ENCODE measurements at regions not wholly inside any gene's neighbourhood (a gene's known extent, or its start where the extent isn't known, plus 50 kb on each side); places are given as distances from the start of the nearest gene placed in this dataset.
"Not testable (repeated sequence)": the region's sequence is repeated elsewhere in the genome, so short reads cannot be mapped to it uniquely, and the experiment has no call there.

- Histone ChIP-seq H3K36me3 (ENCODE audit: control insufficient read depth in 1 of 2, insufficient read depth in 2 of 2, low read length in 2 of 2) (no peaks in the 10 kb centered on the region), H3K9ac (ENCODE audit: low read depth in 1 of 2, low read length in 2 of 2) (no peak overlapping the region), H3K4me3 (ENCODE audit: low read depth in 1 of 2, low read length in 2 of 2) (no peak overlapping the region), H3K27ac (ENCODE audit: low read depth, low read length) (no peak overlapping the region), H3K4me1 (ENCODE audit: control insufficient read depth in 1 of 2, insufficient read depth in 2 of 2, low read length in 2 of 2) (no peaks in the 10 kb centered on the region), H3K27me3 (ENCODE audit: control insufficient read depth in 1 of 2, insufficient read depth in 2 of 2, low read length in 2 of 2) (no peaks in the 10 kb centered on the region), H3K9me3 (ENCODE audit: control insufficient read depth in 1 of 2, low read length in 2 of 2) (no peaks in the 10 kb centered on the region)
Observed at GRCh38 chr13:76297331-76297730, 588.9 kb downstream of the KCTD12 start.

GRCh38 chr13:76296751-76297150 lies 589.5 kb downstream of the KCTD12 start:
- Histone ChIP-seq H3K4me3 (ENCODE audit: low read depth in 1 of 2, low read length in 2 of 2) (no peak overlapping the region), H3K27ac (ENCODE audit: low read depth, low read length) (no peak overlapping the region), H3K9me3 (ENCODE audit: control insufficient read depth in 1 of 2, low read length in 2 of 2) (no peaks in the 10 kb centered on the region), H3K9ac (ENCODE audit: low read depth in 1 of 2, low read length in 2 of 2) (no peak overlapping the region), H3K36me3 (ENCODE audit: control insufficient read depth in 1 of 2, insufficient read depth in 2 of 2, low read length in 2 of 2) (no peaks in the 10 kb centered on the region), H3K27me3 (ENCODE audit: control insufficient read depth in 1 of 2, insufficient read depth in 2 of 2, low read length in 2 of 2) (no peaks in the 10 kb centered on the region), H3K4me1 (ENCODE audit: control insufficient read depth in 1 of 2, insufficient read depth in 2 of 2, low read length in 2 of 2) (no peaks in the 10 kb centered on the region)

GRCh38 chr13:76295020-76295419 lies 591.2 kb downstream of the KCTD12 start:
- not testable (repeated sequence) for H3K9me3 ChIP-seq (ENCODE audit: control insufficient read depth in 1 of 2, low read length in 2 of 2); H3K27me3 ChIP-seq (ENCODE audit: control insufficient read depth in 1 of 2, insufficient read depth in 2 of 2, low read length in 2 of 2); H3K36me3 ChIP-seq (ENCODE audit: control insufficient read depth in 1 of 2, insufficient read depth in 2 of 2, low read length in 2 of 2); H3K27ac ChIP-seq (ENCODE audit: low read depth, low read length); H3K4me3 ChIP-seq (ENCODE audit: low read depth in 1 of 2, low read length in 2 of 2); H3K9ac ChIP-seq (ENCODE audit: low read depth in 1 of 2, low read length in 2 of 2); H3K4me1 ChIP-seq (ENCODE audit: control insufficient read depth in 1 of 2, insufficient read depth in 2 of 2, low read length in 2 of 2)

- Histone ChIP-seq H3K27ac (ENCODE audit: low read depth, low read length) (no peak overlapping the region), H3K27me3 (ENCODE audit: control insufficient read depth in 1 of 2, insufficient read depth in 2 of 2, low read length in 2 of 2) (no peaks in the 10 kb centered on the region), H3K4me1 (ENCODE audit: control insufficient read depth in 1 of 2, insufficient read depth in 2 of 2, low read length in 2 of 2) (no peaks in the 10 kb centered on the region), H3K9me3 (ENCODE audit: control insufficient read depth in 1 of 2, low read length in 2 of 2) (no peaks in the 10 kb centered on the region), H3K36me3 (ENCODE audit: control insufficient read depth in 1 of 2, insufficient read depth in 2 of 2, low read length in 2 of 2) (no peaks in the 10 kb centered on the region), H3K4me3 (ENCODE audit: low read depth in 1 of 2, low read length in 2 of 2) (no peak overlapping the region), H3K9ac (ENCODE audit: low read depth in 1 of 2, low read length in 2 of 2) (no peak overlapping the region)
Observed at GRCh38 chr13:76293751-76294150, 592.5 kb downstream of the KCTD12 start.

- H3K4me1 ChIP-seq (ENCODE audit: control insufficient read depth in 1 of 2, insufficient read depth in 2 of 2, low read length in 2 of 2): no peaks in the 10 kb centered on the region
- H3K27ac ChIP-seq (ENCODE audit: low read depth, low read length): no peak overlapping the region
- no peak overlapping the region for H3K4me3 ChIP-seq (ENCODE audit: low read depth in 1 of 2, low read length in 2 of 2)
- H3K36me3 ChIP-seq (ENCODE audit: control insufficient read depth in 1 of 2, insufficient read depth in 2 of 2, low read length in 2 of 2): no peaks in the 10 kb centered on the region
- H3K9me3 ChIP-seq (ENCODE audit: control insufficient read depth in 1 of 2, low read length in 2 of 2): no peaks in the 10 kb centered on the region
- H3K27me3 ChIP-seq (ENCODE audit: control insufficient read depth in 1 of 2, insufficient read depth in 2 of 2, low read length in 2 of 2): no peaks in the 10 kb centered on the region
- no peak overlapping the region for H3K9ac ChIP-seq (ENCODE audit: low read depth in 1 of 2, low read length in 2 of 2)
Observed at GRCh38 chr13:76293346-76293745, 592.9 kb downstream of the KCTD12 start.

- Histone ChIP-seq H3K27me3 (ENCODE audit: control insufficient read depth in 1 of 2, insufficient read depth in 2 of 2, low read length in 2 of 2) (no peaks in the 10 kb centered on the region), H3K4me1 (ENCODE audit: control insufficient read depth in 1 of 2, insufficient read depth in 2 of 2, low read length in 2 of 2) (no peaks in the 10 kb centered on the region), H3K27ac (ENCODE audit: low read depth, low read length) (no peak overlapping the region), H3K9me3 (ENCODE audit: control insufficient read depth in 1 of 2, low read length in 2 of 2) (no peaks in the 10 kb centered on the region), H3K4me3 (ENCODE audit: low read depth in 1 of 2, low read length in 2 of 2) (no peak overlapping the region), H3K36me3 (ENCODE audit: control insufficient read depth in 1 of 2, insufficient read depth in 2 of 2, low read length in 2 of 2) (no peaks in the 10 kb centered on the region), H3K9ac (ENCODE audit: low read depth in 1 of 2, low read length in 2 of 2) (no peak overlapping the region)
Observed at GRCh38 chr13:76292726-76293125, 593.5 kb downstream of the KCTD12 start.

- H3K27ac ChIP-seq (ENCODE audit: low read depth, low read length): no peak overlapping the region
- no peaks in the 10 kb centered on the region for H3K4me1 ChIP-seq (ENCODE audit: control insufficient read depth in 1 of 2, insufficient read depth in 2 of 2, low read length in 2 of 2)
- H3K36me3 ChIP-seq (ENCODE audit: control insufficient read depth in 1 of 2, insufficient read depth in 2 of 2, low read length in 2 of 2): no peaks in the 10 kb centered on the region
- H3K4me3 ChIP-seq (ENCODE audit: low read depth in 1 of 2, low read length in 2 of 2): no peak overlapping the region
- no peaks in the 10 kb centered on the region for H3K9me3 ChIP-seq (ENCODE audit: control insufficient read depth in 1 of 2, low read length in 2 of 2)
- no peaks in the 10 kb centered on the region for H3K27me3 ChIP-seq (ENCODE audit: control insufficient read depth in 1 of 2, insufficient read depth in 2 of 2, low read length in 2 of 2)
- H3K9ac ChIP-seq (ENCODE audit: low read depth in 1 of 2, low read length in 2 of 2): no peak overlapping the region
Observed at GRCh38 chr13:76292031-76292430, 594.2 kb downstream of the KCTD12 start.

- no peaks in the 10 kb centered on the region for H3K4me1 ChIP-seq (ENCODE audit: control insufficient read depth in 1 of 2, insufficient read depth in 2 of 2, low read length in 2 of 2)
- no peak overlapping the region for H3K27ac ChIP-seq (ENCODE audit: low read depth, low read length)
- H3K4me3 ChIP-seq (ENCODE audit: low read depth in 1 of 2, low read length in 2 of 2): no peak overlapping the region
- H3K27me3 ChIP-seq (ENCODE audit: control insufficient read depth in 1 of 2, insufficient read depth in 2 of 2, low read length in 2 of 2): no peaks in the 10 kb centered on the region
- H3K9ac ChIP-seq (ENCODE audit: low read depth in 1 of 2, low read length in 2 of 2): no peak overlapping the region
- H3K9me3 ChIP-seq (ENCODE audit: control insufficient read depth in 1 of 2, low read length in 2 of 2): no peaks in the 10 kb centered on the region
- H3K36me3 ChIP-seq (ENCODE audit: control insufficient read depth in 1 of 2, insufficient read depth in 2 of 2, low read length in 2 of 2): no peaks in the 10 kb centered on the region
Observed at GRCh38 chr13:76289558-76289957, 596.6 kb downstream of the KCTD12 start.

- Histone ChIP-seq H3K27ac (ENCODE audit: low read depth, low read length) (no peak overlapping the region), H3K36me3 (ENCODE audit: control insufficient read depth in 1 of 2, insufficient read depth in 2 of 2, low read length in 2 of 2) (no peaks in the 10 kb centered on the region), H3K4me1 (ENCODE audit: control insufficient read depth in 1 of 2, insufficient read depth in 2 of 2, low read length in 2 of 2) (no peaks in the 10 kb centered on the region), H3K4me3 (ENCODE audit: low read depth in 1 of 2, low read length in 2 of 2) (no peak overlapping the region), H3K9ac (ENCODE audit: low read depth in 1 of 2, low read length in 2 of 2) (no peak overlapping the region), H3K9me3 (ENCODE audit: control insufficient read depth in 1 of 2, low read length in 2 of 2) (no peaks in the 10 kb centered on the region), H3K27me3 (ENCODE audit: control insufficient read depth in 1 of 2, insufficient read depth in 2 of 2, low read length in 2 of 2) (no peaks in the 10 kb centered on the region)
Observed at GRCh38 chr13:76286178-76286577, 600.0 kb downstream of the KCTD12 start.

- Histone ChIP-seq H3K4me1 (ENCODE audit: control insufficient read depth in 1 of 2, insufficient read depth in 2 of 2, low read length in 2 of 2) (no peaks in the 10 kb centered on the region), H3K27ac (ENCODE audit: low read depth, low read length) (no peak overlapping the region), H3K36me3 (ENCODE audit: control insufficient read depth in 1 of 2, insufficient read depth in 2 of 2, low read length in 2 of 2) (no peaks in the 10 kb centered on the region), H3K9ac (ENCODE audit: low read depth in 1 of 2, low read length in 2 of 2) (no peak overlapping the region), H3K4me3 (ENCODE audit: low read depth in 1 of 2, low read length in 2 of 2) (no peak overlapping the region), H3K9me3 (ENCODE audit: control insufficient read depth in 1 of 2, low read length in 2 of 2) (no peaks in the 10 kb centered on the region), H3K27me3 (ENCODE audit: control insufficient read depth in 1 of 2, insufficient read depth in 2 of 2, low read length in 2 of 2) (no peaks in the 10 kb centered on the region)
Observed at GRCh38 chr13:76285463-76285862, 600.7 kb downstream of the KCTD12 start.

- H3K36me3 ChIP-seq (ENCODE audit: control insufficient read depth in 1 of 2, insufficient read depth in 2 of 2, low read length in 2 of 2); H3K27ac ChIP-seq (ENCODE audit: low read depth, low read length); H3K4me1 ChIP-seq (ENCODE audit: control insufficient read depth in 1 of 2, insufficient read depth in 2 of 2, low read length in 2 of 2); H3K4me3 ChIP-seq (ENCODE audit: low read depth in 1 of 2, low read length in 2 of 2); H3K9me3 ChIP-seq (ENCODE audit: control insufficient read depth in 1 of 2, low read length in 2 of 2); H3K9ac ChIP-seq (ENCODE audit: low read depth in 1 of 2, low read length in 2 of 2); H3K27me3 ChIP-seq (ENCODE audit: control insufficient read depth in 1 of 2, insufficient read depth in 2 of 2, low read length in 2 of 2): not testable (repeated sequence)
Observed at GRCh38 chr13:76279766-76280165, 606.4 kb downstream of the KCTD12 start.

All from duodenal mucosa (tissue), 2 donors.